Activated naive CD8-positive, alpha-beta T cell treated with anti-CD3 and anti-CD28 coated beads, Interleukin-2, amount 50 U/mL, for 24 hours (primary cell): ENCODE measurements at regions not wholly inside any gene's neighbourhood (a gene's known extent, or its start where the extent isn't known, plus 50 kb on each side); places are given as distances from the start of the nearest gene placed in this dataset.

Experiments used
- ATAC-seq: fragments of 150-1000 bp; cut with Tn5 transposase; one replicate; pipeline ENCODE4 v1.10.0; 2021
- DNase-seq: peaks from one replicate; pipeline ENCODE4 v3.0.0; 2021
- H3K27ac Mint-ChIP-seq: one replicate; pipeline ENCODE4 v1.8.0; 2021; ENCODE audit warnings: mild to moderate bottlenecking, mixed read lengths
- H3K27me3 Mint-ChIP-seq: one replicate; pipeline ENCODE4 v1.8.0; 2021; ENCODE audit warnings: mixed read lengths
- H3K36me3 Mint-ChIP-seq: one replicate; pipeline ENCODE4 v1.8.0; 2021; ENCODE audit warnings: low read depth, mixed read lengths
- H3K4me1 Mint-ChIP-seq: one replicate; pipeline ENCODE4 v1.8.0; 2021; ENCODE audit warnings: mixed read lengths
- H3K4me3 Mint-ChIP-seq: one replicate; pipeline ENCODE4 v1.8.0; 2021; ENCODE audit warnings: mild to moderate bottlenecking, moderate library complexity, mixed read lengths
- H3K9me3 Mint-ChIP-seq: one replicate; pipeline ENCODE4 v1.8.0; 2021; ENCODE audit warnings: mixed read lengths

DNA sequence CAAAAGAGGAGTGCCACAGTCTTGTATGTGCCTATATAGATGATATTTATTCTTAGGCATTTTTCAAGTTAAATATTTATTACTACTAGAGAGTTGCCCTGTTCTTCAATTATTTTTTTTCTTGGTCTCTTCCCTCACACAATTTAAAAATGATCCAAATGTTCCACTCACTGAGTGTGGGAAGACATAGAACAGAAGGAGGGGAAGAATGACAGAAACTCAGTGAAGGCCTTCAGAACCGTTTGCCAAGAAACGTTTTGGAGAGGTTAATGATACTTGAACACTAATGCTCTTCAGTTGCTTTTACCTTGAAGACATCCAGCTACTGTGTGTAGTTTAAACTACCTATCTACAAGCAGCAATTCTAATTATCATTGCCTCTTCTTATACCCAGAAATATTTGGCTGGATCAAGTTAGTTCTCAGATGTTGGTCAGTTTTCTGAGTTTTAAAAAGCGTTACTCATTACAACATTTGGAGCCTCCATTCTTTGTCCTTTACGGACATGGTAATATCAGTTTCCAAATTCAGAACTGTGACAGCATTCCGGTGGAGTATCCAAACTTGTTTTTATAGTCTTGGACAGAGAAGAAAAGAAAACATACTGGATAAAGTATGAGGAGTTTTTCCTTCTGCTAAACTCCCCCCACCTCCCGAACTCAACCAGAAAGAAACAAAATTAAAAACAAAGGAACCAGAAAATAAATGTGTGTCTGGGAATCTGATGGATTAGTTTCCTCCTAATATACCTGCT, 389.7 kb downstream of the SPRY1 start:
- Mint-ChIP-seq H3K36me3 (no peaks in the 10 kb centered on the region), H3K27ac (no peak overlapping the region), H3K27me3 (peaks cover under 1% of the 10 kb centered on the region), H3K4me3 (no peak overlapping the region), H3K4me1 (no peaks in the 10 kb centered on the region), H3K9me3 (no peaks in the 10 kb centered on the region)
- DNase-seq: no peak
- ATAC-seq: no peak

GRCh38 chr4:123786920-123787319, 390.3 kb downstream of the SPRY1 start:
- ATAC-seq (no peak), DNase-seq (no peak)
- H3K9me3 Mint-ChIP-seq: no peaks in the 10 kb centered on the region
- no peak overlapping the region for H3K4me3 Mint-ChIP-seq
- no peak overlapping the region for H3K27ac Mint-ChIP-seq
- peaks cover 1% of the 10 kb centered on the region for H3K27me3 Mint-ChIP-seq
- no peaks in the 10 kb centered on the region for H3K36me3 Mint-ChIP-seq
- no peaks in the 10 kb centered on the region for H3K4me1 Mint-ChIP-seq

- DNase-seq (no peak), ATAC-seq (no peak)
- no peaks in the 10 kb centered on the region for H3K9me3 Mint-ChIP-seq
- H3K27me3 Mint-ChIP-seq: peaks cover 1% of the 10 kb centered on the region
- H3K27ac Mint-ChIP-seq: no peak overlapping the region
- no peaks in the 10 kb centered on the region for H3K36me3 Mint-ChIP-seq
- H3K4me3 Mint-ChIP-seq: no peak overlapping the region
- H3K4me1 Mint-ChIP-seq: no peaks in the 10 kb centered on the region
Measured at GRCh38 chr4:123787512-123788080, 391.0 kb downstream of the SPRY1 start.

DNA sequence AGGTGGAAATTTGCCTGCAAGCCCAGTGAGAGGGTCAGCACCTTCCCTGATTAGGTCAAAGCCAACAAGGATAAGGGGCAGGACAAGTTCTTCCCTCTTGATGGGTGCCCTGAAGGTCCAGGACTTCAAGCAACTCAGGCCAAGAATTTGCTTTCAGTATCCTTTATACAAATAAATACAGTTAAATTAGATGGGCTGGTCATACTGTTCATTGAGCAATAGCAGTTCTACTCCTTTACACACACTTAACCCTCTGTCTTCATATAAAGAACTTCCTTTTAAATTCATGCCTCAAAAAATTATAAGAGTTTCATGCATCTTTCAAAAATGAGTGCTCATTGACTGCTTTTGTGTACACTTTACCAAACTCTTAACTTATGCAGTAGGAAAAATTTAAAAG, 392.0 kb downstream of the SPRY1 start:
- H3K27me3 Mint-ChIP-seq: peaks cover 1% of the 10 kb centered on the region
- H3K4me1 Mint-ChIP-seq: no peaks in the 10 kb centered on the region
- no peak overlapping the region for H3K27ac Mint-ChIP-seq
- DNase-seq (no peak), ATAC-seq (no peak)
- H3K36me3 Mint-ChIP-seq: no peaks in the 10 kb centered on the region
- H3K9me3 Mint-ChIP-seq: no peaks in the 10 kb centered on the region
- no peak overlapping the region for H3K4me3 Mint-ChIP-seq

DNA sequence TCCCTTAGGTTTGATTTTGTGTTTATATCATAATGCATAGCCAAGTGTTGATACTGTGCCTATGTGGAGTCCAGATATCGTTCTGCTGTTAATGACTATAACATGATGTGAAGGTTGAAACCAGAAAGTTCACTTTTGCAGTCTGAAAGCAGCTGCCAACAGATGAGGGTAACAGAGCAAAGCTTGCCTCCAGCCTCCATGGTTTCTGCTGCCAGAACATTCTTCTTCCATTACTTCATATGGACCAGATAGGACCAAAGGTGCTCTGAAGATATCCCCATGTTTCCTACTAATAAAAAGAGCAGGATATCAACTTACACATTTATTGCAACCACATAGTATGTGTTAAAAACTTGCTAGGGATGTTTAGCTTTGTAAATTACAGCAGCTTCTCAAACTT, 394.1 kb downstream of the SPRY1 start:
- ATAC-seq: no peak
- Mint-ChIP-seq H3K4me3 (no peak overlapping the region), H3K27ac (no peak overlapping the region), H3K36me3 (no peaks in the 10 kb centered on the region), H3K9me3 (no peaks in the 10 kb centered on the region), H3K27me3 (peaks cover 1% of the 10 kb centered on the region), H3K4me1 (no peaks in the 10 kb centered on the region)
- DNase-seq: no peak

DNA sequence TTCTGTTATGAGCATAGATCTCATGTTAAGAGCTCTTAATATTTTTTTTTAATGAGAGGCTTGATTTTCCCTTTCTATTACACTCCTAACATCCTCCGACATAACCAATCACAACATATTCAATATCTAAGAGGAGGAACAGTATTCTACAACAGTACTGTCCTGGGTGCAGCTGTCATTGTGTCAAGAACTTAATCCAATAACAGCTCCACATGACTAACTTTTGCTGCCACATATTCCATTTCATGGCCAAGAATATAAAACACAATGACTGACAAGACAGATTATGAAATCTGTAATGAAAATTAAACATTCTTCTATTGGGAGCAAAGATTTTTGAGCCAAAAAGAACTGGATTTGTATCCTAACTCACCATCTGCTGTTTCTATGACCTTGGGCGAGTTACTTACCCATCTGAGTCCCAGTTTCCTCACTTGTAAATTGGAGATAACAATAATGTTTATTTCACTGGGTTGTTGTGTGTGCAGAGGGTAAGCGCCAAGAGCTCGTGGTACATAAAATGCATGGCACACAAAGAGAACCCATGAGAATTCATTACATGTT, 405.6 kb downstream of the SPRY1 start:
- peaks cover 8% of the 10 kb centered on the region for H3K27me3 Mint-ChIP-seq
- H3K27ac Mint-ChIP-seq: no peak overlapping the region
- H3K36me3 Mint-ChIP-seq: peaks cover 3% of the 10 kb centered on the region
- DNase-seq (no peak), ATAC-seq (no peak)
- no peaks in the 10 kb centered on the region for H3K4me1 Mint-ChIP-seq
- H3K4me3 Mint-ChIP-seq: no peak overlapping the region
- peaks cover 6% of the 10 kb centered on the region for H3K9me3 Mint-ChIP-seq

DNA sequence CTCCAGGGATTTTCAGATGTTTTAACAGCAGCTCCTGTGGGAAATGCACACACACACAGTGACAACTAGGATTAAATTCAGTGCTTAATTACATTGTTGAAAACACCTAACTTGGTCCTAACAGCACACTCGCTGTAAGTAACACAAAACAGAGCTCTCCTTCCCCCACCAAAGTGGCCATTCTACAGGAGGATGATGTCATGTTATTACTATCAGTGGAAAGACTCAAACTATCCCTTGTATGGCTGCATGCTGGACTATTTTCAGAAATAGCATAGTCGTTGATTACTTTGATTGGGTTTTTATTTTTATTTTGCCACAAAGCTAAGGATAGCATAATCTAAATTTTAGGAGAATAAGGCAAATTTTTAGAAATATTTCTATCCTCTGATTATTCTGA, 406.3 kb downstream of the SPRY1 start:
- peaks cover 9% of the 10 kb centered on the region for H3K27me3 Mint-ChIP-seq
- H3K27ac Mint-ChIP-seq: no peak overlapping the region
- peaks cover 3% of the 10 kb centered on the region for H3K36me3 Mint-ChIP-seq
- H3K9me3 Mint-ChIP-seq: peaks cover 6% of the 10 kb centered on the region
- no peak for DNase-seq
- no peak for ATAC-seq
- no peaks in the 10 kb centered on the region for H3K4me1 Mint-ChIP-seq
- no peak overlapping the region for H3K4me3 Mint-ChIP-seq

DNA sequence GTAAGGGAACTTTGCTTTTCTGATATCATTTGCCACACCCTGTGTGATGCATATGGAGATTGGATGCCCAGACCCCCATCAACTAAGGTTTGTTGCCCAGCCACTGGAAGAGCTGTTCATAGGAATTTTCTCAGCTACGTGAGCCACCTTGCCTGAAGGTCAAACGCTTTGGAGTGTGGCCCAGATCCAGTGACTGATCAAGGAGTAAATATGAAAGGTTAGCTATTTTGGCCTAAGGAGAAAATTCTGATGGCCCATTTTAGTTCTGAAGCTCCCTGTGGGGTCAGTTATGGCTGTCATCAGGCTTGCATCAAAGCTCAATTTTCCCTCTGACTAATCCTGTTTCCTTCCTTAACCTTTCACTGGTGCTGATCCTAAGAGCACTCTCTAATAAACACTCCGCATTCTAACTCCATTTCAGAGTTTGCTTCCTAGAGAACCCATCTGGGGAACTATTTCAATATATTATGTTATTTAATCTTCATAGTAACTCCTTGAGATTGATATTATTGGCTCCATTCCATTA, 407.7 kb downstream of the SPRY1 start:
- H3K27ac Mint-ChIP-seq: no peak overlapping the region
- DNase-seq (no peak), ATAC-seq (no peak)
- no peaks in the 10 kb centered on the region for H3K36me3 Mint-ChIP-seq
- no peaks in the 10 kb centered on the region for H3K4me1 Mint-ChIP-seq
- peaks cover 9% of the 10 kb centered on the region for H3K27me3 Mint-ChIP-seq
- no peak overlapping the region for H3K4me3 Mint-ChIP-seq
- H3K9me3 Mint-ChIP-seq: peaks cover 4% of the 10 kb centered on the region

DNA sequence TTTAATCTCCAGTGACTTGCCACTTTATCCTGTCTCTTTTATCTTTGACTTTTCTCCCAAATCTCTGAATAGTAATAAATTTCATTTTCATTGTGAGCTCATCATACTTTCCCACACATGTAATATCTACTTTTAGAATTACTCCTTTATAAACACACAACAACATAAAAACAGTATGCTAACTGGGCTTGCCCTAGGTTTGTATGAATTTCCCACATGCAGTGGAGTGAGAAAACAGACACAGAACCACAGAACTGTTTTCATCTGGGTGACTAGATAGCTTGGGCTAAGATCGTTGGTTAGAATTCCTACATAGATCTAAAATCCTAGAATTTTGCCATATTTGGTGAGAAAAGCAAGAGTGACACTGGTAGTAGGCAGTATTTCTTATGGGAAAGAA, 409.5 kb downstream of the SPRY1 start:
- Mint-ChIP-seq H3K9me3 (no peaks in the 10 kb centered on the region), H3K4me1 (no peaks in the 10 kb centered on the region), H3K4me3 (no peak overlapping the region), H3K27me3 (peaks cover 7% of the 10 kb centered on the region), H3K36me3 (no peaks in the 10 kb centered on the region), H3K27ac (no peak overlapping the region)
- DNase-seq (no peak), ATAC-seq (no peak)

GRCh38 chr4:123807187-123807586, 410.6 kb downstream of the SPRY1 start:
- Mint-ChIP-seq H3K27ac (no peak overlapping the region), H3K4me3 (no peak overlapping the region), H3K27me3 (peaks cover 9% of the 10 kb centered on the region), H3K9me3 (no peaks in the 10 kb centered on the region), H3K4me1 (peaks cover 2% of the 10 kb centered on the region), H3K36me3 (no peaks in the 10 kb centered on the region)
- no peak for ATAC-seq
- DNase-seq: no peak

- H3K27ac Mint-ChIP-seq: no peak overlapping the region
- no peaks in the 10 kb centered on the region for H3K9me3 Mint-ChIP-seq
- peaks cover 2% of the 10 kb centered on the region for H3K4me1 Mint-ChIP-seq
- H3K36me3 Mint-ChIP-seq: no peaks in the 10 kb centered on the region
- DNase-seq (no peak), ATAC-seq (no peak)
- peaks cover 5% of the 10 kb centered on the region for H3K27me3 Mint-ChIP-seq
- no peak overlapping the region for H3K4me3 Mint-ChIP-seq
Measured at GRCh38 chr4:123807866-123808265, 411.3 kb downstream of the SPRY1 start.

GRCh38 chr4:123809864-123810263, 413.3 kb downstream of the SPRY1 start:
- Mint-ChIP-seq H3K27ac (no peak overlapping the region), H3K9me3 (no peaks in the 10 kb centered on the region), H3K4me3 (no peak overlapping the region), H3K27me3 (peaks cover 4% of the 10 kb centered on the region), H3K36me3 (no peaks in the 10 kb centered on the region), H3K4me1 (peaks cover 2% of the 10 kb centered on the region)
- DNase-seq (no peak), ATAC-seq (no peak)

- H3K9me3 Mint-ChIP-seq: no peaks in the 10 kb centered on the region
- peaks cover 2% of the 10 kb centered on the region for H3K4me1 Mint-ChIP-seq
- no peak overlapping the region for H3K27ac Mint-ChIP-seq
- peaks cover 4% of the 10 kb centered on the region for H3K27me3 Mint-ChIP-seq
- ATAC-seq: no peak
- DNase-seq: no peak
- peak overlapping the region; percentile 21 for H3K4me3 Mint-ChIP-seq
- no peaks in the 10 kb centered on the region for H3K36me3 Mint-ChIP-seq
Measured at GRCh38 chr4:123812066-123812390, 415.4 kb downstream of the SPRY1 start.

GRCh38 chr4:123813901-123814300, 417.3 kb downstream of the SPRY1 start:
- Mint-ChIP-seq H3K4me3 (no peak overlapping the region), H3K4me1 (peaks cover 3% of the 10 kb centered on the region)

GRCh38 chr4:123816462-123816861, 419.9 kb downstream of the SPRY1 start:
- H3K36me3 Mint-ChIP-seq: no peaks in the 10 kb centered on the region
- peaks cover 2% of the 10 kb centered on the region for H3K27me3 Mint-ChIP-seq
- no peaks in the 10 kb centered on the region for H3K9me3 Mint-ChIP-seq
- DNase-seq: no peak
- peaks cover 3% of the 10 kb centered on the region for H3K4me1 Mint-ChIP-seq
- no peak overlapping the region for H3K4me3 Mint-ChIP-seq
- H3K27ac Mint-ChIP-seq: no peak overlapping the region
- ATAC-seq: no peak

More at GRCh38 chr4:123813901-123814300, 417.3 kb downstream of the SPRY1 start:
- peaks cover 2% of the 10 kb centered on the region for H3K27me3 Mint-ChIP-seq
- H3K9me3 Mint-ChIP-seq: no peaks in the 10 kb centered on the region
- DNase-seq: no peak
- no peak for ATAC-seq
- no peaks in the 10 kb centered on the region for H3K36me3 Mint-ChIP-seq
- no peak overlapping the region for H3K27ac Mint-ChIP-seq
